ENCODE measurements at regions not wholly inside any gene's neighbourhood (a gene's known extent, or its start where the extent isn't known, plus 50 kb on each side); places are given as distances from the start of the nearest gene placed in this dataset.
"Not testable (repeated sequence)": the region's sequence is repeated elsewhere in the genome, so short reads cannot be mapped to it uniquely, and the experiment has no call there.

DNA sequence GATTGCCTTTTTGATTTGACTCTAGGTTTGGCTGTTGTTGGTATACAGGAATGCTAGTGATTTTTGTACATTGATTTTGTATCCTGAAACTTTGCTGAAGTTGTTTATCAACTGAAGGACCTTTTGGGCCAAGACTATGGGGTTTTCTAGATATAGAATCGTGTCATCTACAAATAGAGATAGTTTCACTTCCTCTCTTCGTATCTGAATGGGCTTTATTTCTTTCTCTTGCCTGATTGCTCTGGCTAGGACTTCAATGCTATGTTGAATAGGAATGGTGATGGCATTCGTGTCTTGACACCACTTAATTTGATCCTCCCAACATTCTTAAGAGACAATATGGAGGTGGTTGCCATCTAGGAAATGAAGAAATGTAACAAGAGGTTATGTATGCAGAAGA is 388.1 kb upstream of the API5 start:
- in situ Hi-C loops (cut with MboI; ENCODE audit: low sequenced_read_pairs), result no loop called here

DNA sequence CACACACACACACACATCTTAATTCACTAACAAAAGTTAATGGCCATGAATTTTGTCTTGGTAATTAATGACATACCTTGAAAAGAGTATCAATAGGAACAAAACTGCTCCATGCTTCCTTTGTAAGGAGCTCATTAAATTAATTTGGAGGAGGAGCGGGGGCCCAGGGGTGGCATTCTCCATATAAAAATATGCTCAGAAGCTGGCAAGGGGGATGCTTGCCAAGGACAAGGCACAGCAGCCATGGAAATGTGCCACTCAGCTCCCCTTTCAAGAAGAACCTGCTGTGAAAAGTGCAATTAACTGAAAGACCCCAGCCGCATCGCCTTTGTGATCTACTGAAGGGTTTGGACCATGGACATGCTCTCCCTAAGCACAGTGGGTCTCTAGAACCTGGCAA is 385.9 kb upstream of the API5 start:
- in situ Hi-C loops (cut with MboI; ENCODE audit: low sequenced_read_pairs), result no loop called here

- in situ Hi-C loops (cut with MboI; ENCODE audit: low sequenced_read_pairs), result no loop called here
Measured at GRCh38 chr11:42947405-42947804, 364.4 kb upstream of the API5 start.

GRCh38 chr11:42949738-42950376 is 361.9 kb upstream of the API5 start:
- in situ Hi-C loops (cut with MboI; ENCODE audit: low sequenced_read_pairs), result not testable (repeated sequence)

DNA sequence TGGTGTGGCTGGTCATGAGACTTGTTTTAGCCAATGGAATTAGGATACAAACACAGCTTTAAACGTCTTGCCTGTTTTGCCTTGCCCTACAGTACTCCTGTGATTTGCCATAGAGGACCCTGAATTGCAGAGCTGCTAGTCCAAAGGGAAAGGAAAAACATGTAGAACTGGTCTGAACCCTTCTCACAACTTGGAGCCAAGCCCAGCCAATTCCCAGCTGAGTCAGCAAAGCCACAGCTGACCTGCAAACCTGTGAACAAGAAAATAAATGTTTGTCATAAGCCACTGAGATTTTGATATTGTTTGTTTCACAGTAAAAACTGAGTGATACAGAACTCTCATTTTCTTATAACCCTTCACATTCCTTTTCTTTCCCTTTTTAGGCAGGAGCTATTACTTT is 360.5 kb upstream of the API5 start:
- in situ Hi-C loops (cut with MboI; ENCODE audit: low sequenced_read_pairs), result no loop called here

DNA sequence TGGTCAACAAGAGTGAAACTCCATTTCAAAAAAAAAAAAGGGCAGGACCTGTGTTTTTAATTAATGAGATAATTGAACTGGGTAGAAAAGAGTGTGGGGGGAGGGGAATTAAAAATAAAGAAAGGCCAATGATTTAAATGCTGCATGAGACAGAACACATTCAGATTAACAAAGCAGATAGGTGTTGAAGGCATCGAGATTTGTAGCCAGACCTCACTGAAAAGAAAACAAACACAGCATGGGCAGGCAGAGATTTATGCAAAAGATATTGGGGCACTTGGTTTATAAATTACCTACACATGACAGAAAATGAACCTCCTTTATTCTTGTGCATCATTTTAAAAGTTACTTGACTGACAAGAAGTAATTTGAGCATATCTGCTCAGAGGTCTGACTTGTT is 354.0 kb upstream of the API5 start:
- in situ Hi-C loops (cut with MboI; ENCODE audit: low sequenced_read_pairs), result no loop called here

- in situ Hi-C loops (cut with MboI; ENCODE audit: low sequenced_read_pairs), result no loop called here
Measured at GRCh38 chr11:42958635-42959034, 353.2 kb upstream of the API5 start.

DNA sequence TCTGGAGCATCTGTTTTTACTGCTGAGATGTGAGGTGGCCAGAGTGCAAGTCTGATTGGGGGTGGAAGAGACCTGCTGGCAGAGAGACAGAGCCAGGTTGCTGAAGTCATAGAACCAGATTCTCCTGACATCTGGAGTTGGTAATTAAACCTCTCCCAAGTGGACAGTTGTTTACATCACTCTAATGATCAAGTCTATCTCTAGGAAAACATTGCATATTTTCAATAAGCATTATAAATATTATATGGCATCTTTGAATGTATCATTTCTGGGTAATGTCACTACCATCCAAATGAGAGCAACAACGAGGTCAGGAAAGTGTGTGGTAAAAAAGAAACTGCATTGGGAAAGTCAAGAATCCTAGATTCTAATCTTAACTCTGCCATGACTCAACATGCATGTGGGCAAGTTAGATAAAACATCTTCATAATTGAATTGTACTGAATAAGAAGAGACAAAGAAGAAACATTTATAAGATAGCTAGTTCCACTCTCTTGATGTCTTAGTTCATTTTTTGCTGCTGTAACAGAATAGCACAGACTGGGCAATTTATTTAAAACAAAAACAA is 351.2 kb upstream of the API5 start:
- in situ Hi-C loops (cut with MboI; ENCODE audit: low sequenced_read_pairs), result no loop called here

- in situ Hi-C loops (cut with MboI; ENCODE audit: low sequenced_read_pairs), result no loop called here
Measured at GRCh38 chr11:42967653-42968052, 344.1 kb upstream of the API5 start.

- in situ Hi-C loops (cut with MboI; ENCODE audit: low sequenced_read_pairs), result no loop called here
Measured at GRCh38 chr11:42972741-42973140, 339.1 kb upstream of the API5 start.

- in situ Hi-C loops (cut with MboI; ENCODE audit: low sequenced_read_pairs), result no loop called here
Measured at GRCh38 chr11:42974510-42975179, 337.2 kb upstream of the API5 start.

DNA sequence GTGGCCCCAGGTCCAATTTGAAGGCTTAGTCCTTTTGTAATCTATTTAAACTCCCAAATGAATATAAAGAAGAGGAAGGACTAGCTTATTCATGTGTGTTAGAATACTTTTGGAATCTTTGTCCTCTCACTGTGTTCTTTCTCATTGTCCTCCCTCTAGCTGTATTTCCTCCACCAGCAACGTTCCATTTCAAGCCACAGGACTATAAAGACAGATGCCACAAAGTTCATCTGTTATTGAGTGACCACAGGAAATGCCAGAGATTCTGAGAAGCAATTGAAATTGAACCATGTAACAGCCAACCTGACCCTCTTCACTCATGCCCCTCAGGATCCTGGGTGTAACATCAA is 336.6 kb upstream of the API5 start:
- in situ Hi-C loops (cut with MboI; ENCODE audit: low sequenced_read_pairs), result no loop called here

GRCh38 chr11:42976636-42977217 is 335.1 kb upstream of the API5 start:
- in situ Hi-C loops (cut with MboI; ENCODE audit: low sequenced_read_pairs), result no loop called here

- in situ Hi-C loops (cut with MboI; ENCODE audit: low sequenced_read_pairs), result no loop called here
Measured at GRCh38 chr11:42992594-42992993, 319.2 kb upstream of the API5 start.

- in situ Hi-C loops (cut with MboI; ENCODE audit: low sequenced_read_pairs), result no loop called here
Measured at GRCh38 chr11:42996421-42997307, 315.1 kb upstream of the API5 start.

GRCh38 chr11:43004879-43005278 is 306.9 kb upstream of the API5 start:
- in situ Hi-C loops (cut with MboI; ENCODE audit: low sequenced_read_pairs), result not testable (repeated sequence)

DNA sequence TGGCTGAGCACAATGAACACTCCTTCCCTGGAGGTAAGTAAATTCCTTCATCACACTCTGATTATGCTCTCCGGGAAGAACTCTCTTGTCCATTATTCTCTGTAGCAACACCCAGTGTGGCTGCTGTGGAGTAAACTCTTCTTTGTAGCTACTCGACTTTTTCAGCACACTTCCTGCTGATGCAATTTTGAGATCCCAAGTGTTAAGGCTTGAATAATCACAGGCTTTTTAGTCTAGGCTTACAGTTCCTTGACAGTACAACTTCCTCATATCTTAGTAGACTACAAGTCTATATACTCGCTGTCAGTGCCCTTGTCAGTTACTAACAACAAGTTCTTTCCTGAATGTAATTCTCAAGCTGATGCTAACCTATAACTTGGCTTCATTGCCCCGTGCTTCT is 301.8 kb upstream of the API5 start:
- in situ Hi-C loops (cut with MboI; ENCODE audit: low sequenced_read_pairs), result no loop called here

GRCh38 chr11:43012606-43013005 is 299.2 kb upstream of the API5 start:
- in situ Hi-C loops (cut with MboI; ENCODE audit: low sequenced_read_pairs), result no loop called here

DNA sequence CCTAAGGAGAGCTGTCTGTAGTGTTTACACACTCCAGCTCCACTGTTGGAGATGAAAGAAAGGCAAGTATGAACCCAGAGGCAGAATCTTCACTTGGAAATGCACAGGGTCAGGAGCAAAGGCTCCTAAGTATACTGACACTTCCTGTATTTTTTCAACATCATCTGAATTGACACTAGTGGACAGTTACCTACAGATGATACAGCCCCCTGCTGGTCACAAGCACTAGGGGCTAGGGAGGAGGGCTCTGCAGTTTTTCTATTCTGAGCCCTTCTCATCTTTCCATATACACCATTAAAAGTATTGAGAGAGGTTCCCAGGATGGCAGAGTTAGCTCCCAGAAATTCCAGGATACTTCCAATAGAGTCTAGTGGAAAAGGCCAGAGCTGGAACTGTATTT is 290.3 kb upstream of the API5 start:
- in situ Hi-C loops (cut with MboI; ENCODE audit: low sequenced_read_pairs), result no loop called here

- in situ Hi-C loops (cut with MboI; ENCODE audit: low sequenced_read_pairs), result no loop called here
Measured at GRCh38 chr11:43034341-43034740, 277.5 kb upstream of the API5 start.

GRCh38 chr11:43035086-43035485 is 276.7 kb upstream of the API5 start:
- in situ Hi-C loops (cut with MboI; ENCODE audit: low sequenced_read_pairs), result no loop called here

All from HL-60/S4 treated with phorbol 12-myristate 13-acetate at 8.2 ng/mL for 4 days and 3 days (cell line).